ENCODE measurements at regions not wholly inside any gene's neighbourhood (a gene's known extent, or its start where the extent isn't known, plus 50 kb on each side); places are given as distances from the start of the nearest gene placed in this dataset.

DNA sequence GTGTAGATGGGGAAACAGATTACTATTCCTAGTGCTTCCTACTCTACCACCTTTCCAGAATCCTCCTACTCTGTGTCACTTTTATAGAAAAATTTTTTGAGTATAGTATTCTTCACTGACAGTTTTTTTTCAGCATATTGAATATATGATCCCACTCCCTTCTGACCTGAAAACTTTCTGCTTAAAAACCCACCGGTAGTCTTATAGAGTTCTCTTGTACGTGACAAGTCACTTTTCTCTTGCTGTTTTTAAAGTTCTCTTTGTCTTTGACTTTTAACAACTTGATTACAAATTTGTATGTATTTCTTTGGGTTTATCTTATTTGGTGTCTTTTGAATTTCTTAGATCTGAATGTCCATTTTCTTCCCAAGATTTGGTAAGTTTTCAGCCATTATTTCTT, 133.6 kb upstream of the SLC38A2 start:
- TF ChIP-seq, protein P1, sequence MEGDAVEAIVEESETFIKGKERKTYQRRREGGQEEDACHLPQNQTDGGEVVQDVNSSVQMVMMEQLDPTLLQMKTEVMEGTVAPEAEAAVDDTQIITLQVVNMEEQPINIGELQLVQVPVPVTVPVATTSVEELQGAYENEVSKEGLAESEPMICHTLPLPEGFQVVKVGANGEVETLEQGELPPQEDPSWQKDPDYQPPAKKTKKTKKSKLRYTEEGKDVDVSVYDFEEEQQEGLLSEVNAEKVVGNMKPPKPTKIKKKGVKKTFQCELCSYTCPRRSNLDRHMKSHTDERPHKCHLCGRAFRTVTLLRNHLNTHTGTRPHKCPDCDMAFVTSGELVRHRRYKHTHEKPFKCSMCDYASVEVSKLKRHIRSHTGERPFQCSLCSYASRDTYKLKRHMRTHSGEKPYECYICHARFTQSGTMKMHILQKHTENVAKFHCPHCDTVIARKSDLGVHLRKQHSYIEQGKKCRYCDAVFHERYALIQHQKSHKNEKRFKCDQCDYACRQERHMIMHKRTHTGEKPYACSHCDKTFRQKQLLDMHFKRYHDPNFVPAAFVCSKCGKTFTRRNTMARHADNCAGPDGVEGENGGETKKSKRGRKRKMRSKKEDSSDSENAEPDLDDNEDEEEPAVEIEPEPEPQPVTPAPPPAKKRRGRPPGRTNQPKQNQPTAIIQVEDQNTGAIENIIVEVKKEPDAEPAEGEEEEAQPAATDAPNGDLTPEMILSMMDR (IDR thresholded peaks at IDR 0.05), result no peak
- TF ChIP-seq POLR2A (IDR thresholded peaks at IDR 0.05) (no peak), POLR2AphosphoS5 (IDR thresholded peaks at IDR 0.05; ENCODE audit: insufficient read depth in 1 of 2, low read depth in 1 of 2) (no peak)

Measured in vagina (tissue), 2 donors.